Gastrocnemius medialis (tissue), 4 donors: ENCODE measurements at regions not wholly inside any gene's neighbourhood (a gene's known extent, or its start where the extent isn't known, plus 50 kb on each side); places are given as distances from the start of the nearest gene placed in this dataset.
"Not testable (repeated sequence)": the region's sequence is repeated elsewhere in the genome, so short reads cannot be mapped to it uniquely, and the experiment has no call there.

Experiments
- ATAC-seq, 2 donors: fragments of 150-250 bp; one replicate each; pipeline ENCODE4 v1.9.1; 2016
- DNase-seq, 2 donors: peaks; one replicate each; pipeline ENCODE4 v3.0.0-alpha.2; 2019
- H3K27ac ChIP-seq, 4 donors: fragments of 200-600 bp; sonication (generic); 1 replicate in 1 of 4; 2 replicates in 3 of 4; pipeline ENCODE4 v1.5.1; 2016 to 2018; ENCODE audit warnings: mild to moderate bottlenecking in 2 of 4, moderate library complexity in 1 of 4
- H3K27me3 ChIP-seq, 3 donors: fragments of 200-600 bp; sonication (generic) in 2 of 3; 1 replicate in 1 of 3; 2 replicates in 2 of 3; pipeline versions ENCODE4 v1.5.1 to v1.6.0; 2016 to 2019; ENCODE audit warnings: mild to moderate bottlenecking in 1 of 3, moderate library complexity in 1 of 3
- H3K36me3 ChIP-seq, 2 donors: fragments of 200-600 bp; sonication (generic) in 1 of 2; one replicate each; pipeline ENCODE4 v1.5.1; 2017 to 2018
- H3K4me1 ChIP-seq, 2 donors: fragments of 200-600 bp; sonication (generic) in 1 of 2; one replicate each; pipeline ENCODE4 v1.5.1; 2016 to 2017; ENCODE audit warnings: mild to moderate bottlenecking in 2 of 2
- H3K4me3 ChIP-seq, 4 donors: fragments of 200-600 bp; sonication (generic) in 3 of 4; 1 replicate in 1 of 4; 2 replicates in 3 of 4; pipeline ENCODE4 v1.5.1; 2016 to 2019; ENCODE audit warnings: mild to moderate bottlenecking in 2 of 4
- H3K9me3 ChIP-seq, 3 donors: fragments of 200-600 bp; sonication (generic) in 2 of 3; 1 replicate in 1 of 3; 2 replicates in 2 of 3; pipeline ENCODE4 v1.5.1; 2016 to 2019
- POLR2A ChIP-seq, 2 donors: fragments of 450-650 bp; IDR thresholded peaks; one replicate each; pipeline ENCODE4 v1.6.1; 2017; ENCODE audit warnings: antibody characterized with exemption in 2 of 2, mild to moderate bottlenecking in 2 of 2, moderate library complexity in 2 of 2
- in situ Hi-C, 4 donors: fragments of 200-750 bp; cut with MboI; loops; one replicate each; pipeline versions ENCODE4 v1.15.0 to v1.8.0; 2017; ENCODE audit warnings: low sequenced_read_pairs in 4 of 4
- intact Hi-C: fragments of 100-400 bp; cut with DNase I; formaldehyde crosslinking; loops from one replicate; pipeline ENCODE4 v1.15.1; 2023; ENCODE audit warnings: low total_unique reads
- TF ChIP-seq, protein P1 (sequence below), 5 experiments: fragments of 450-650 bp in 3 of 5; fragments of 200-600 bp in 2 of 5; sonication (generic) in 2 of 5; IDR thresholded peaks in 4 of 5; conservative IDR thresholded peaks in 1 of 5; 1 replicate in 4 of 5; 2 replicates in 1 of 5; pipeline ENCODE4 v1.5.1; 2016 to 2019; ENCODE audit warnings: antibody characterized with exemption in 5 of 5, mild to moderate bottlenecking in 3 of 5, moderate library complexity in 3 of 5

DNA sequence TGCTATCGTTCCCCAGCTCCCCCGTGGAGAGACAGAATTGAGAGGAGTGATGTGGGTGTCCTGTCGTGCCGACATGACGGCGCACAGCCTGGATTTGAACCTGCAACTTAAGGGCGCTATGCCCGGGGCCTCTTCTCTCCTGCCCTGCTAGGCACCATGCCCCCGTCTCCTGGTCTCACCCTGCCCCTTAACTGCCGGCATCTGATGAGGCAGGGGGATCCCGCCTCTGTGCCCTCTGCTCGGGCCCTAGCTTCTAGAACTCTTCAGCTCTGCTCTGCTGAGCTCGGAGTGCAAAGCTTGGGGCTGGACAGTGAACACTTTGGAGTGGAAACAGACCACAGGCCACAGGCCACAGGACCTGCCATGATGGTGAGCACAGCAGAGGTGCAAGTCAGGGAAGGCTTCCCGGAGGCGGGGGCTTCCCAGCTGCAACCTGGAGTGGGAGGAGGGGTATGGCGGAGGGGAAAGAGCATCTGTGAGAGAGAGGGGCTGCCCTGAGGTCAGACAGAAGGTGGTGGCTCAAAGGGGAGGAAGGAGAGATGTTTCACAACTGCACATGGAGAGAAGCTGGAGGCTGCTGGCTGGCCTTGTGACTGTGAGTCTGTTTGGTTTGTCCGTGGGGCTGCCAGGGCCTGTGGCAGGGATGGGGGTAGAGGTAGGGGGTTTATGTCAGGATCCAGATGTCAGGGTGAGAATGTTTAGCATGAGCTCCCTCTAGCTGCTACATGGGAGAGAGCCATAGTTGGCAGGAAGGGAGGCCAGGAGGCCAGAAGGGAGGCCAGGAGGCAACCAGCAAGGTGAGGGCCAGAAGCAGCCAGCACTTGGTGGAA lies 107.8 kb downstream of the CRLF3 start:
- TF ChIP-seq POLR2A (IDR thresholded peaks at IDR 0.05) = no peak
- intact Hi-C loops = no loop called here
- ATAC-seq (no peak), DNase-seq (no peak)
- Histone ChIP-seq H3K27ac (no peak overlapping the region), H3K4me3 (no peak overlapping the region), H3K36me3 (no peaks in the 10 kb centered on the region), H3K9me3 (no peaks in the 10 kb centered on the region), H3K4me1 (no peaks in the 10 kb centered on the region), H3K27me3 (no peaks in the 10 kb centered on the region)
- in situ Hi-C loops = no loop called here

DNA sequence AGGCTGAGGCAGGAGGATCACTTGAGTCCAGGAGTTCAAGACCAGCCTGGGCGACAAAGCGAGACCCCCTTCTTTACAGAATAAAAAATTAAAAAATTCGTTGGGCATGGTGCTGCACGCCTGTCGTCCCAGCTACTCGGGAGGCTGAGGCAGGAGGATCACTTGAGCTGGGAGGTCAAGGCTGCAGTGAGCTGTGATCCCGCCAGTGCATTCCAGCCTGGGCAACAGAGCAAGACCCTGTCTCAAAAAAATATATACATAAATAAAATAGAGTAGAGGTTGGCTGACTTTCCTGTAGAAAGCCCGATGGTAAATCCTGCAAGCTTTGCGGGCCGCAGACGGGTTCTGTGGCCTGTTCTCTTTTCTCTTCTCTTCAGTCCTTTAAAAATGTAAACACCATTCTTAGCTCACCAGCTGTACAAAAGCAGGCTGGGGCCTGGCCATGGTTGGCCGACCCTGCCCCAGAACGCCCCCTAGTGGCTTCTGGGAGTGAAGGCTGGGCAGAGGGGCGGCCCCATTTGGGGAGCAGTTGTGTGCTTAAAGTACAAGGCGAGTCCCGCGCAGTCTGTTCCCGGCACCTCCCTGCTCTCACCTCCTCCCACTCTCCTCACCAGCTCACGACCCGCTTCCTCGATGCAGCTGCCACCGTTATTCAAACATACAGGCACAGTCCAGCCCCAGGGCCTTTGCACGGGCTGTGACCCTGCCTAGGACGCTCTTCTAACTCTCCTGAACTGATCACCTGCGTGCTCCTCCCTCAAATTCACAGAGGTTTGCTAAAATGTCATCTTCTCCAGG lies 109.5 kb downstream of the CRLF3 start:
- H3K4me1 ChIP-seq, intact Hi-C loops, in situ Hi-C loops, H3K36me3 ChIP-seq, H3K4me3 ChIP-seq, H3K9me3 ChIP-seq, DNase-seq, ATAC-seq, H3K27me3 ChIP-seq, H3K27ac ChIP-seq: not testable (repeated sequence)
- TF ChIP-seq, protein P1, sequence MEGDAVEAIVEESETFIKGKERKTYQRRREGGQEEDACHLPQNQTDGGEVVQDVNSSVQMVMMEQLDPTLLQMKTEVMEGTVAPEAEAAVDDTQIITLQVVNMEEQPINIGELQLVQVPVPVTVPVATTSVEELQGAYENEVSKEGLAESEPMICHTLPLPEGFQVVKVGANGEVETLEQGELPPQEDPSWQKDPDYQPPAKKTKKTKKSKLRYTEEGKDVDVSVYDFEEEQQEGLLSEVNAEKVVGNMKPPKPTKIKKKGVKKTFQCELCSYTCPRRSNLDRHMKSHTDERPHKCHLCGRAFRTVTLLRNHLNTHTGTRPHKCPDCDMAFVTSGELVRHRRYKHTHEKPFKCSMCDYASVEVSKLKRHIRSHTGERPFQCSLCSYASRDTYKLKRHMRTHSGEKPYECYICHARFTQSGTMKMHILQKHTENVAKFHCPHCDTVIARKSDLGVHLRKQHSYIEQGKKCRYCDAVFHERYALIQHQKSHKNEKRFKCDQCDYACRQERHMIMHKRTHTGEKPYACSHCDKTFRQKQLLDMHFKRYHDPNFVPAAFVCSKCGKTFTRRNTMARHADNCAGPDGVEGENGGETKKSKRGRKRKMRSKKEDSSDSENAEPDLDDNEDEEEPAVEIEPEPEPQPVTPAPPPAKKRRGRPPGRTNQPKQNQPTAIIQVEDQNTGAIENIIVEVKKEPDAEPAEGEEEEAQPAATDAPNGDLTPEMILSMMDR (IDR thresholded peaks at IDR 0.05 in 4 of 5, conservative IDR thresholded peaks at IDR 0.05 in 1 of 5) = peak in 1 of 5 experiments; percentile 33

DNA sequence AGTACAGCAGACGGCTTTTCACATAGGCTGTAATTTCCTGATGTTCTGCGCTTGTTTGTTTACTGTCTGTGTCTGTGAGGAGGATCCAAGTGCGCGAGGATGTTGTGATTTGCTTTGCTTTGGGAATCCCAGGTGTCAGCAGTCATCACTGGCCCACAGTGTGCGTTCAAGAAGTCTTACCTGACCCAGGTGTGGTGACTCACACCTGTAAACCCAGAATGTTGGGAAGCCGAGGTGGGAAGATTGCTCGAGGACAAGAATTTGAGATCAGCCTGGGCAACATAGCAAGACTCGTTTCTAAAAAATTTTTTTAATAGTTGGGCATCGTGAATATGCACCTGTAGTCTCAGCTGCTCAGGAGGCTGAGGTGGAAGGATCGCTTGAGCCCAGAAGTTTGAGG lies 110.7 kb downstream of the CRLF3 start:
- ATAC-seq, H3K27me3 ChIP-seq, H3K36me3 ChIP-seq, in situ Hi-C loops, H3K4me1 ChIP-seq, intact Hi-C loops, H3K27ac ChIP-seq, DNase-seq, H3K9me3 ChIP-seq, H3K4me3 ChIP-seq: not testable (repeated sequence)

DNA sequence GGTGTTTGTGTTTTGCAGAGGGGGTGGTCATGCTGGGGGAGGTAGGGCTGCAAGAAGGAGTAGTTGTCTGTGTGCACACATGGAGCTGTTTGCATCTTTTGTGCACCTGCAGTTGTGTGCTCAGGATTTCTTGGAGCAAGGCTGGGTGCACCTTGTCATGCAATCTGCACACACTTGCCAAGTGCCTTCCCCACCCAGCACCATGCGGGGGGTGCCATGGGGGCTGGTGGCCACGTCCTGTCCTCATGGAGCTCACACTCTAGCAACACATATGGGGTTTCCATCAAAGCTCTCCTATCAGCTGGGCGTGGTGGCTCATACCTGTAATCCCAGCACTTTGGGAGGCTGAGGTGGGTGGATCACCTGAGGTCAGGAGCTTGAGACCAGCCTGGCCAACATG lies 111.6 kb downstream of the CRLF3 start:
- DNase-seq, intact Hi-C loops, H3K36me3 ChIP-seq, in situ Hi-C loops, H3K4me3 ChIP-seq, ATAC-seq, H3K27ac ChIP-seq, H3K4me1 ChIP-seq, H3K9me3 ChIP-seq: not testable (repeated sequence)
- H3K27me3 ChIP-seq = peaks cover 0 to 14% (median 11%) of the 10 kb centered on the region in 3 donors

DNA sequence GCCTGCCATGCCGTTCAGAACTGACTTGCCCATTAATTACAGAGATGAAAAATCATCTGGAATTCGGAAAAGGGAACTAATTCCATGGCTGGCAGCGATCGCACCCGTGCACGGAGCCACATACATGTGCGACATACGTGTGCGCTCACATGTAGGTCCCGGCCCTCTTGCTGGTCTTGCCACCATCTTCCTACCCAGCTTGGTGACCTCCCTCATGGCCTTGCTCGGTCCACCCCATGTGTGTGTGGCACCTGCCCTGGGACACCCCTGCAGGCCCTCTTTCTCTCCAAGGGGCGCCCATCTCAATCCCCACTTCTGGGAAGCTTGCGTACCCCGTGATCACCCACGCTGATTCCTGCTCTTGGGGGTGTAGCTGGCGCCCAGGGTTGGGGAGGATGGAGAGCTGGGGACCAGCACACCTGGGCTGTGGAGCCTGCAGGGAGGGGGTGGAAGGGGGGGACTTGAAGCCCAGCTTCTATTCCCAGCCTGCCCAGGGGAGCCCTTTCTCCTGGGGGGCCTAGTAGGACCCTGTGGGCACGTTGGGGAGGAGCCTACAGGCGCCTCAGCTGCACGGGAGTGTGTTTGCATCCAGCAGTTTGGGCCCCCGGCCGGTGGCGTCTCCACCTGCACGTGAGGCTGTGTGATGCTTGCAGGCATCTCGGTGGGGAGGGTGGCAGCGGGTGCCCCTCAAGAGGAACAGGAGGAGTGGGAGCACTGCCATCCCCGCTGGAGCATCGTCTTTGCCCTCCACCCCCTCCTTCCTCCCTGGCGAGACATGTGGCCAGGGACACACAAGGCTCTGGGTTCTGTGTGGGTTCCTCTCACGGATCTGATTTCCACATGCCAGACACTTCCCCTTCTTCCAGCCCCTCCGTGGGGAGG lies 112.6 kb downstream of the CRLF3 start:
- H3K27ac ChIP-seq, intact Hi-C loops, DNase-seq, H3K4me1 ChIP-seq, H3K36me3 ChIP-seq, in situ Hi-C loops, ATAC-seq, H3K4me3 ChIP-seq, H3K9me3 ChIP-seq: not testable (repeated sequence)
- H3K27me3 ChIP-seq = peaks cover 5 to 21% (median 18%) of the 10 kb centered on the region in 3 donors

DNA sequence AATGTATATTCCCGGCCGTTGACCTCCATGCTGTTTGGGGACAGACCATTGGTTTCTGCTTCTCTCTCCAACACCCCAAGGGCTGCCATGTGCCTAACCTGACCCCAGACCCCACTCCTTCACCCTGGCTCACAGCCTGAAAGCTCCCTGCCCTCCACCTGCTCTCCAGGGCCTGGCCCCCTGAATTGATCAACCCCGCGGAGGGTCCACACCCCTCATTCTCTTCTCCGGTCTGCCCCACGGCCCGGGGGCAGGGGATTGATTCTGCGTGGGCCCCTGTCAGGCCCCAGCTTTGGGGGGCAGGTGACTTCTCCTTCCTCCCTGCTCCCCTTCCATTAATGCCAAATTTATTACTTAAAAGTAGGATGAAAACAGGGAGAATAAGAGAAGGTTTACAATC lies 113.3 kb downstream of the CRLF3 start:
- H3K27ac ChIP-seq, H3K4me3 ChIP-seq, H3K4me1 ChIP-seq, intact Hi-C loops, ATAC-seq, in situ Hi-C loops, H3K36me3 ChIP-seq, DNase-seq, H3K9me3 ChIP-seq: not testable (repeated sequence)
- peaks cover 5 to 25% (median 22%) of the 10 kb centered on the region in 3 donors for H3K27me3 ChIP-seq

DNA sequence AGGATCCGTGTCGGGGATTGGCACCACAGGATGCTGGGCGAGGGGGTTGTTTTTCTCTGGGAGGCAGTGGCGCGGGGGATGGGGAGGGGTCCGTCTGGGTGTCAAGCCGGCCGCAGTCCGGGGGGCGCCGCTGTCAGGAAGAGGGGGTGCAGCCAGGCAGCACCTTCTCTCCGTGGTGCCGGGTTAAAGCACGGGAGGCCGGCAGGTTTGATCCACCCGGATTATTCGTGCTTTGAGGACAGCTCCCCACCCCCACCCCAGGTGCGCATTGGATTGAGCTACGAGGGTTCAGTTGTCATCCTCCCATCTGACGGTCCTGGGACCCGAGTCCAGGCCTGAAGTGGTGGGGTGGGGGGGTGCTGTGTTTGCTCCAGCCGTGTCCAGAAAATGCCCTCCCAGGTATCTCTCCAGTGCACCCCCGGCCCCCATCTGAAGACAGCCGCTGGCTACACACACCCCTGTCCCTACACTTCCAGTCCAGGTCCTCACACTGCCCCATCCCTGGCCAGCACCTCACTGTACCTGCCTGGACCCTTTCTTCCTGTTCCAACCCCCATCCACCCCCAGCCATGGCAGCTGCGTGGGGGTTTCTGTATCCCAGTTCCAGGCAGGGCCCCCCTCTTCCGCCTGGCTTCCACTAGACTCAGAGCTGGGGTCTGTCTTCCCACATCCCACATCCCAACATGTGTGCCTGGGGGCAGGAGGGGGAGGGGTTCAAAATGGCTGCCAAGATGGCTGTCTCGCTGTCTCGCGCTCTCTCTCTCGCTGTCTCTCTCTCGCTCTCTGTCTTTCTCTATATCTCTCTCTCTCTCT lies 114.0 kb downstream of the CRLF3 start:
- H3K27me3 ChIP-seq = peaks cover 8 to 32% (median 25%) of the 10 kb centered on the region in 3 donors
- intact Hi-C loops, H3K27ac ChIP-seq, ATAC-seq, in situ Hi-C loops, DNase-seq, H3K4me1 ChIP-seq, H3K36me3 ChIP-seq, H3K9me3 ChIP-seq: not testable (repeated sequence)
- peak overlapping the region; percentile 38 to 64 (median 51) for H3K4me3 ChIP-seq

DNA sequence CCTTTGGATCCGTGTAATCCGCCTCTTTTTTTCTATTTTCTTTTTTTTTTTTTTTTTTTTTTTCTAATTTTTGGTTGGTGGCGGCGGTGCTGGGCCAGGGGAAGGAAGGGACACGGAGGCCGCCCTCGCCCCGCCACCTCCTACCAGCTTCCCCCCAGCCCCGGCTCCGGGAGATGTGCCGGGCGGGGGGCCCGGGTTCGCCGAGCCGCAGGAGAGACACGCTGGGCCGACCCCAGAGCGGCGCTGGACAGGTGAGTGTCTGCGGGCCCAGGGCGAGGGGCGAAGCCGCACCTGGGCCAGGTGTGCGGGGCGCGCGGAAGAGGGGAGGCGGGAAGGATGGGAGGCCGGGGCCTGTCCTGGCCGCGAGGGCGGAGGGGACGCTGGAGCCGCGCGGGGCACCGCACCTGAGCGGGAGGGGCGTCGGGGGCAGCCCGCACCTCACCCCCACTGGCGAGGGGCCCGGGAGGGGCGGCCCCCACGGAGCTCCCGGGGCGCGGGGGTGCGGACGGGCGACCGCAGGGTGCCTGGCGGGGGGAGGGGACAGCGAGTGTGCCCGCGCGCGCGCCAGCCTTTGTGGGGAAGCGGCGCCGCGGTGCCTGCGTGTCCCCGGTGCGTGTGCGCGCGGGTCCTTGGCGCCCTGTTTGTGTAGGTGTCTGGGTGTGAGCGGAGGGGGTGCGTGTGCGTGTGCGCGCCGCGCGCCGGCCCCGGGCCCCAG lies 114.8 kb downstream of the CRLF3 start:
- H3K9me3 ChIP-seq, H3K36me3 ChIP-seq, ATAC-seq, DNase-seq, H3K27ac ChIP-seq, intact Hi-C loops, in situ Hi-C loops, H3K4me1 ChIP-seq: not testable (repeated sequence)
- Histone ChIP-seq H3K4me3 (peak overlapping the region; percentile 45 to 64 (median 56)), H3K27me3 (peaks cover 11 to 35% (median 25%) of the 10 kb centered on the region in 3 donors)

DNA sequence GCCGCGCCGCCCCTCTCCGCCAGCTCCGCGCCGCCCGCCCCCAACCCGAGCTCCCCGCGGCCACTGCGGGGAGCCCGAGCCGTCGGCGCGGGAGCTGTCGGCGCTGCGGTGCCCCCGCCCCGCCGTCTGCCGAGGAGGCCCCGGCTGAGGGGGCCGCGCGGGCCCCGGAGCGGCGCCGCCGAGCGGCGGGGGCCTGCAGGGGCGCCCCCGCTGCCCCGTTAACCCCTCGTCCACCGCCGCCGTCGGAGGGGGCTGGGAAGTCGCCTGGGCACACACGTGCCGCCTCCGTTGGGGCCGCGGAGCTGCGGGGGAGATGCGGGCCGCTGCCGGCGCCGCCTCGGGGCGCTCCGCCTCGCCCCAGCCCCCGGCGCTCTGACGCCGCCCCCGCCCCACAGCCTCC lies 115.4 kb downstream of the CRLF3 start:
- H3K4me1 ChIP-seq, DNase-seq, intact Hi-C loops, H3K36me3 ChIP-seq, ATAC-seq, H3K9me3 ChIP-seq, in situ Hi-C loops: not testable (repeated sequence)
- Histone ChIP-seq H3K27me3 (peaks cover 11 to 35% (median 25%) of the 10 kb centered on the region in 3 donors), H3K27ac (peak overlapping the region in 1 of 4 donors; percentile 28), H3K4me3 (peak overlapping the region; percentile 45 to 72 (median 60))
